GM12874 (cell line): ENCODE measurements at regions not wholly inside any gene's neighbourhood (a gene's known extent, or its start where the extent isn't known, plus 50 kb on each side); places are given as distances from the start of the nearest gene placed in this dataset.

Source experiments
- CTCF ChIP-seq: IDR thresholded peaks from 2 replicates; pipeline ENCODE4 v1.5.1; 2011; ENCODE audit warnings: low read depth, mild to moderate bottlenecking, control low read depth, low read length, moderate library complexity; ENCODE audit not compliant: insufficient read depth

DNA sequence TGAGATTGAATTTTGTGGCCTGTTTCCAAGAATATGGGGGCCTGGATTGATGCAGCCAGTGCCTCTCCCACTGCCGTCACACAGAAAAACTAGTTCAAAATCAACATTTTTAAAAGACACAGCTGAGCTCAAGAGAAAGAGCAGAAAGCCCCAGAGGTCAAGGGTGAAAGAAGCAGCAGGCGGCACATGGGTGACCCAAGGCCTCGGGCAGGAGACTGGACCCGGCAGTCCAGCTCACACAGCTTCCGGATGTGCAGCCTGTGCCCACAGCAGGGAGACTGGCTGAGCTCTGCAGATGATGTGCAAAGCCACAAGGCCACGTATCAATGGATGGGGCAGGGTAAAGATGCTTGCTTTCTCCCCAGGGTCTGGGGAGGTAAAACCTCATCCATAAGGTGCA, 50.4 kb upstream of the RNF32 start:
- no peak for TF ChIP-seq CTCF

GRCh38 chr7:156589808-156590207, 50.8 kb upstream of the RNF32 start:
- no peak for TF ChIP-seq CTCF

GRCh38 chr7:156585926-156586325, 54.6 kb upstream of the RNF32 start:
- TF ChIP-seq CTCF: no peak

GRCh38 chr7:156585025-156585648, 55.4 kb upstream of the RNF32 start:
- no peak for TF ChIP-seq CTCF

DNA sequence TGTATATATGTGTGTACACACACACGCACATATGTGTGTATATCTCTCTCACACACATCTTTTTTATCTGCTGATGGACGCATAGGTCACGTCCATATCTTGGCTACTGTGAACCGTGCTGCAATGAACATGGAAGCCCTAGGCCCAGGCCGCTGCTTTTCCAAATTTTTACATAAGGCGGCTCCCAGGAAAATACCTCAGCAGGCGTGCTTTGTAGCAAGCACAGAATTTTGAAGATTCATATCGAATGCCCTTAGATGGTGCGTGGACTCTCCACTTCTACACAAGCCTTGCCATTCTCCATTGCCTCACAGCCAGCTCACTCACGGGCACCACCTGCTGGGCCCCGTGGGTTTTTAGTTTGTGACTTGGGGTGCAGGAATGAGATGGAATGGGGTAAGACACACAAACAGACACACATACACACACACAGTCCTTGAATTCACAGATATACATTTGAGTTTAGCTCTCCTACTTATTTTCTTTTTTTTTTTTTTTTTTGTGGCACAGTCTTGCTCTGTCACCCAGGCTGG, 57.9 kb upstream of the RNF32 start:
- TF ChIP-seq CTCF: 0 out of 2 replicates have a peak, but pooled peaks have one; percentile 13

DNA sequence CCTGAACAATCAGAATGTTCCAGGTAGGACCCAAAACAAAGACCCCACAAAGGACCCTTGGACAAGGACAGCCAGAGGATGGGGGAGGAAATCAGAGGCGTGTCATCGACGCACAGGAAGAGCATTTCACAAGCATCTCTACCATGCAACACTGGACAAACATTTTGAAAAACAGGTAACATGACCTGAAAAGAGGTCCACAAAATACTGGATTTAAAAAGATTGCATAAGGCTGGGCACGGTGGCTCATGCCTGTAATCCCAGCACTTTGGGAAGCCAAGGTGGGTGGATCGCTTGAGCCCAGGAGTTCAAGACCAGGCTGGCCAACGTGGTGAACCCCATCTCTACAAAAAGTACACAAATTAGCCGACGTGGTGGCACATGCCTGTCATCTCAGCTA, 60.5 kb upstream of the RNF32 start:
- no peak for TF ChIP-seq CTCF

- TF ChIP-seq CTCF: no peak
Measured at GRCh38 chr7:156579566-156579965, 61.0 kb upstream of the RNF32 start.
